IgD-negative memory B cell (primary cell): ENCODE measurements at regions not wholly inside any gene's neighbourhood (a gene's known extent, or its start where the extent isn't known, plus 50 kb on each side); places are given as distances from the start of the nearest gene placed in this dataset.
"Not testable (repeated sequence)": the region's sequence is repeated elsewhere in the genome, so short reads cannot be mapped to it uniquely, and the experiment has no call there.

ENCODE experiments used
- H3K27ac Mint-ChIP-seq, 3 donors: one replicate each; pipeline ENCODE4 v1.8.0; 2020 to 2022; ENCODE audit warnings: mild to moderate bottlenecking in 3 of 3, mixed read lengths in 3 of 3, moderate library complexity in 1 of 3
- H3K27me3 Mint-ChIP-seq: one replicate; pipeline ENCODE4 v1.8.0; 2021; ENCODE audit warnings: mixed read lengths
- H3K36me3 Mint-ChIP-seq: one replicate; pipeline ENCODE4 v1.8.0; 2020; ENCODE audit warnings: mild to moderate bottlenecking, mixed read lengths
- H3K4me1 Mint-ChIP-seq, 3 donors: one replicate each; pipeline ENCODE4 v1.8.0; 2020 to 2022; ENCODE audit warnings: mixed read lengths in 3 of 3, mild to moderate bottlenecking in 1 of 3
- H3K4me3 Mint-ChIP-seq, 4 donors: one replicate each; pipeline ENCODE4 v1.8.0; 2020 to 2022; ENCODE audit warnings: mild to moderate bottlenecking in 4 of 4, mixed read lengths in 4 of 4, moderate library complexity in 3 of 4
- H3K9me3 Mint-ChIP-seq, 3 donors: one replicate each; pipeline ENCODE4 v1.8.0; 2020 to 2021; ENCODE audit warnings: mixed read lengths in 3 of 3, mild to moderate bottlenecking in 1 of 3

DNA sequence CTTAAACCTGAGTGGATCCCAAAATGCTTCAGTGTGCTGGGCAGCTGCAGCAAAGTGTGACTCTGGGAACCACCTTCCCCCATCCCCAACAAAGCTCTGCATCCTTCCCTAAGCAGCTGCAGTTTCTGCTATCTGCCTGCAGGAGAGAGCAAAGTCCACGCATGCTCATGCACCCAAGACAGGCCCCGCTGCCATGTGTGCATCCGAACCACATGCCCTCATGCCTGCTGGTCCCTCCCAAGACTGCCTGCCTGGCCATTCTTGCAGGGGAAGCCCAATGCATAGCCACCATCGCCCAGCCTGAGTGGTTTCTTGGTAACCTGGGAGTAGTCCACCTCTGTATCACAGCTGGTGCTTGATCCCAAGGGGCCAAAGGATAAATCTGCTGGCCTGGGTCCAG is 94.3 kb upstream of the OLIG3 start:
- H3K27ac Mint-ChIP-seq: no peak overlapping the region
- H3K9me3 Mint-ChIP-seq: peaks cover 3 to 17% (median 14%) of the 10 kb centered on the region in 3 donors
- peaks cover 4% of the 10 kb centered on the region for H3K27me3 Mint-ChIP-seq
- peaks cover 0 to 1% (median 0%) of the 10 kb centered on the region in 3 donors for H3K4me1 Mint-ChIP-seq
- H3K4me3 Mint-ChIP-seq: no peak overlapping the region
- H3K36me3 Mint-ChIP-seq: no peaks in the 10 kb centered on the region

- Mint-ChIP-seq H3K27me3 (peaks cover 4% of the 10 kb centered on the region), H3K4me3 (no peak overlapping the region), H3K4me1 (peaks cover 0 to 1% (median 0%) of the 10 kb centered on the region in 3 donors), H3K9me3 (peaks cover 5 to 19% (median 14%) of the 10 kb centered on the region in 3 donors), H3K27ac (no peak overlapping the region), H3K36me3 (peaks cover 1% of the 10 kb centered on the region)
Observed at GRCh38 chr6:137589067-137589848, 95.1 kb upstream of the OLIG3 start.

GRCh38 chr6:137590684-137591083 is 96.5 kb upstream of the OLIG3 start:
- Mint-ChIP-seq H3K27me3 (peaks cover 6% of the 10 kb centered on the region), H3K9me3 (peaks cover 8 to 27% (median 14%) of the 10 kb centered on the region in 3 donors), H3K27ac (no peak overlapping the region), H3K36me3 (peaks cover 3% of the 10 kb centered on the region), H3K4me3 (no peak overlapping the region), H3K4me1 (peaks cover 0 to 1% (median 0%) of the 10 kb centered on the region in 3 donors)

DNA sequence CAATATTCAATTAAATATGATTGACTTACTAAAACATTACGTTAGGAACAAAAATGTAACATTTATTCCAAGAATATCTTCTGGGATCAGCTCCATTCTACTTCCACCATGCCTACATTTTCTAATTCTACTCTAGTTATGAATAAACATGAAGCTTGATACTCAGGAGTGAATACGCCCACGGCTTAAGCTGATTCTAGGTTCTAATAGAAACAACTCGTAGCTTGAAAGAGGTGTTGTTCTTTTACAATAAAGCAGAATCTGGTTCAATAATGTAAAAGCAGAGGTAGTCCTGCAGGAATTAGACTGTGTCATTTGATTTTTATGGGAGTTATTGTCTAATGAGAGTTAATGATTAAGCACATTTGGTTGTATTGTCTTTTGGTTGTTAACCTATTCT is 107.3 kb upstream of the OLIG3 start:
- Mint-ChIP-seq H3K4me3 (no peak overlapping the region), H3K4me1 (peaks cover 0 to 2% (median 0%) of the 10 kb centered on the region in 3 donors), H3K27ac (no peak overlapping the region), H3K27me3 (peaks cover 14% of the 10 kb centered on the region), H3K9me3 (peaks cover 2 to 5% (median 3%) of the 10 kb centered on the region in 3 donors), H3K36me3 (no peaks in the 10 kb centered on the region)

DNA sequence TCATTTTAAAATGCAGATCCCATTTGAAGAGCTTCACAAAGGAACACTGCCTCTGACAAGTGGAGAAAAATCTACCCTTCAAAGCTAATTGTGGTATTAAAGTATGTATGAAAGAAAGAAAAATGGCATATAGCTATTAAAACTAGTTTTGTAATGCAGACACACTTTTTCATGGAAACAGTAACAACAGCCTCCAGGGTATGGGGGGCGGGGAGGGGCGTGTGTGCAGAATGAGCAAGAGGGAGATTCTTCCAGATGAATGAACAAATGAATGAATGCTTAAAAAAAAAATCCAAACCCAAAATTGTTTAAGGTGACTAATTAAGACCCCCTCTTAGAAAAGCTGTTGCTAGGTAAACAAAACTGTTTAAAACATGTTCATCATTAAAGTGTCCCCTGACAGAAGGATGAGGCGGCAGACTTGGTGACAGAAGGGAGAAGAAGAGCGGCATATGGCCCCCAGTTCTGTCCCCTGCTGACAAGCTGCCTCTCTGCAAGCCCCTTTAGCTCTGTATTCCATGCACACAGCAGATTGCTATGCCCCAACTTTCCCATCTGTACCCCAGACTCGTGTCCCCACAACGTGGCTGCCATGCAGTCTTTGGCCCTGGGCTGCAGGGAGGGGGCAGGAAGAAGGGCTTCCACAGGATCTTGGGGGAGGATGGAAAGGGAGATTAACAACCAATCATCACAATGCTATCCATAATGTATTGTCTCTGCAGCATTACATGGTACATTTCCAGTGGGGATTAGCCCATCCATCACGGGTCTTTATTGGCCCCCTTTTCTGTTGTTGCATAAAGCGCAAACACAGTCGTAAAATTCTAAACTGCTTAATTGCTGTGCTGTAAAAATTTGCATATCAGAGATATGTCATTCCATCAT is 108.4 kb upstream of the OLIG3 start:
- Mint-ChIP-seq H3K4me3 (no peak overlapping the region), H3K9me3 (peaks cover 2 to 3% (median 2%) of the 10 kb centered on the region in 3 donors), H3K36me3 (no peaks in the 10 kb centered on the region), H3K27me3 (peaks cover 14% of the 10 kb centered on the region), H3K4me1 (peaks cover 0 to 2% (median 0%) of the 10 kb centered on the region in 3 donors), H3K27ac (no peak overlapping the region)

DNA sequence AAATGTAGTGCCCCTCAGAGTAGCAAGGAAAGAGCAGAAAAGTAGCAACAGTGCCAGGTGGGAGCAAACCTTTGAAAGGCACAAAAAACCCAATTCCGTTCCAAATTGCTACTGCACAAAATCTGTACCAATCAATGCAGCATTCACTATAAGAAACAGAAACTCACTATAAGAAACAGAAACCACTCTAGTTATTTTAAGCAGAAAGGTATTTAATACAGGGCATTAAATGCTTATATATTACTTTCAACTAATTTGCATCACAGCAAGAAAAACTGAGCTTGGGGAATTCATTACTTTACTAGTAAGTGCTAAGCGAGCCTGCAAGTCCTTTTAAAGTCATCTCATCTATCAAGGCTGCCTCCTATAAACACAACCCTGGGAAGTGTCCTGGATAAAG is 116.5 kb upstream of the OLIG3 start:
- Mint-ChIP-seq H3K27me3 (peaks cover 3% of the 10 kb centered on the region), H3K27ac (no peak overlapping the region), H3K4me3 (no peak overlapping the region), H3K36me3 (peaks cover 4% of the 10 kb centered on the region), H3K4me1 (no peaks in the 10 kb centered on the region), H3K9me3 (peaks cover 0 to 9% (median 4%) of the 10 kb centered on the region in 3 donors)

DNA sequence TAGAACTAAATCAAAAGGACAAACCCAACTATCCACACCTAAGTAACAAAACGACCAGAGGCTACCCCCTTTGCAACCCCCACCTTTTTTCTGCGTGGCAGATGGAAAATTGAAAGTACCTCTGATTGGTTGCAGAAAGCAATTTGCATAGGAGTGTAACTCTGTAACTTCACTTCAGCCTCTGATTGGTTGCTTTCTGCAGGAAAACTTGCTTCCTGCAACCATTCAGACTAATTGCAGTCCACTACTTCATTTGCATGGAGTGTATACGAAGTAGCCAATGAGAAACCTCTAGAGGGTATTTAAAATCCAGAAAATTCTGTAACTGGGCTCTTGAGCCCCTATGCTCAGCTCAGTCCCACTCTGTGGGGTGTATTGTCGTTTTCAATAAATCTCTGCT is 129.1 kb upstream of the OLIG3 start:
- Mint-ChIP-seq H3K4me3 (no peak overlapping the region), H3K27me3 (peaks cover 12% of the 10 kb centered on the region), H3K9me3 (peaks cover 0 to 4% (median 1%) of the 10 kb centered on the region in 3 donors), H3K4me1 (peaks cover 0 to 4% (median 0%) of the 10 kb centered on the region in 3 donors), H3K27ac (peak overlapping the region in 1 of 3 donors; percentile 49), H3K36me3 (no peaks in the 10 kb centered on the region)

DNA sequence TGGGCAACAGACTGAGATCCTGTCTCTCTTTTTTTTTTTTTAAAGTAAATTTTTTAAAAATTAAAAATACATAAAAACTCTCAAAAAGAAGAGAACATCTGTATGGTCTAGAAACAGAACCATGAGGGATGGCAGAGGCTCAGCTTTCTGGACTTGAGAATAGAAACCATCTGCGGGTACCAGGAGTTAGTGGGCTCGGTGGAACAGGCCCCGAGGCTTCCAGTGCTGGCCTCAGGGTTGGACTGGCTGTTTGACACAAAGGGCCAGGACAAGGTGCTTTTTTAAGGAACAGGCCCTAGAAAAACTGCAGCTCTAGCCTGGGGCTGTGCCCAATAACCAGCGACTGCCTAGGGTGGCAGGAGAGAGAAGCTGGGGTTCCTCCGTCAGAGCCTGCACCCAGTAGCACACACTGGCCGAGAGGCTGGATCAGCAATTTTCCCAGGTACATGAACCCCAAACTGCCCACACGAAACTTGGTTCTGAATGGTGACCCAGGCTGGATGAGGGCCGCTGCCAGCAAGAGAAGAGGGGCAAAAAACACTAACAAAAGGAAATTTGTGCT is 131.0 kb upstream of the OLIG3 start:
- peaks cover 9% of the 10 kb centered on the region for H3K27me3 Mint-ChIP-seq
- peaks cover 0 to 4% (median 0%) of the 10 kb centered on the region in 3 donors for H3K4me1 Mint-ChIP-seq
- H3K27ac Mint-ChIP-seq: no peak overlapping the region
- H3K36me3 Mint-ChIP-seq: no peaks in the 10 kb centered on the region
- H3K4me3 Mint-ChIP-seq: no peak overlapping the region
- peaks cover 0 to 4% (median 1%) of the 10 kb centered on the region in 3 donors for H3K9me3 Mint-ChIP-seq

DNA sequence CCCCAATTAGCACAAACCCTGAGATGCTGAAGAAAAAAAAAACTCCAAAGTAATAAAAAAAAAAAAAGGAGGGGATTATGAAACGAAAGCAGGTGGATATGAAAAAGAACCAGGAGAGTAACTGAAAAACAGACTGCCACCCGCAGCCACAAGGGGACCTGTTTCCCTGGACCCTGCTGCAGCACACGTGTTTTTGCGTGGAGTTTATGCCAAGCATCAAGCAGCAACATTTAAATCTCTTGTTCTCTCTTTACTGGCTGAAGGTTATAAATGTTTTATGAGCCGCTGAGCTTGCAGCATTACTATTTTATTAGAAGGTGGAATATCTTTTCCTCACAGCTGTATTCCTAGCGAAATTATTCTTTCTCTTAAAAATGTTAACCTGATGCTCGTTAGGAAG is 131.6 kb upstream of the OLIG3 start:
- Mint-ChIP-seq H3K27ac (no peak overlapping the region), H3K36me3 (no peaks in the 10 kb centered on the region), H3K9me3 (peaks cover 0 to 4% (median 1%) of the 10 kb centered on the region in 3 donors), H3K27me3 (peaks cover 8% of the 10 kb centered on the region), H3K4me3 (no peak overlapping the region), H3K4me1 (peaks cover 0 to 4% (median 0%) of the 10 kb centered on the region in 3 donors)

- Mint-ChIP-seq H3K27me3 (peaks cover 2% of the 10 kb centered on the region), H3K4me1 (peaks cover 0 to 6% (median 6%) of the 10 kb centered on the region in 3 donors), H3K36me3 (no peaks in the 10 kb centered on the region), H3K27ac (no peak overlapping the region), H3K9me3 (no peaks in the 10 kb centered on the region), H3K4me3 (no peak overlapping the region)
Observed at GRCh38 chr6:137630666-137631065, 136.5 kb upstream of the OLIG3 start.

DNA sequence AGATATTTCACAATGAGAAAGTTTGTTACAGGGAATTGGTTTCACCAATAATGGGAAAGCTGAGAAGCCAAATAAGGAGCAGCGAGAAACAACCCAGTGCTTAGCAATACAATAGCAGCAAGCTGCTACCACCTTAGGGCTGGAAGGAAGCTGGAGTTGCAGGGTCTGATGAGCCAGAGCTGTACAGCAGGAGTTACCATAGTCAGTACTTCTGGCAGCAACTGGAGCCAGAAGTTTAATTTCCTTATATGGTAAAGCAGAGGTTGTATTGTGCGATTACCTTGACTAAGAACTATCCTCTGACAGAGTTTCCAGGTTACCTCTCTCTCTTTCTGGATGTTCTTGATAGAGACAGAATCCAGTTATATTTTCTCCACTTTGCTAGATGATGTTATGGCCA is 137.1 kb upstream of the OLIG3 start:
- peaks cover 0 to 6% (median 6%) of the 10 kb centered on the region in 3 donors for H3K4me1 Mint-ChIP-seq
- H3K27me3 Mint-ChIP-seq: peaks cover 2% of the 10 kb centered on the region
- no peaks in the 10 kb centered on the region for H3K9me3 Mint-ChIP-seq
- no peaks in the 10 kb centered on the region for H3K36me3 Mint-ChIP-seq
- no peak overlapping the region for H3K27ac Mint-ChIP-seq
- H3K4me3 Mint-ChIP-seq: no peak overlapping the region

GRCh38 chr6:137634177-137634576 is 140.0 kb upstream of the OLIG3 start:
- not testable (repeated sequence) for H3K4me3 Mint-ChIP-seq, H3K9me3 Mint-ChIP-seq, H3K27ac Mint-ChIP-seq, H3K36me3 Mint-ChIP-seq, H3K27me3 Mint-ChIP-seq
- H3K4me1 Mint-ChIP-seq: peaks cover under 1 to 13% (median 11%) of the 10 kb centered on the region in 3 donors

DNA sequence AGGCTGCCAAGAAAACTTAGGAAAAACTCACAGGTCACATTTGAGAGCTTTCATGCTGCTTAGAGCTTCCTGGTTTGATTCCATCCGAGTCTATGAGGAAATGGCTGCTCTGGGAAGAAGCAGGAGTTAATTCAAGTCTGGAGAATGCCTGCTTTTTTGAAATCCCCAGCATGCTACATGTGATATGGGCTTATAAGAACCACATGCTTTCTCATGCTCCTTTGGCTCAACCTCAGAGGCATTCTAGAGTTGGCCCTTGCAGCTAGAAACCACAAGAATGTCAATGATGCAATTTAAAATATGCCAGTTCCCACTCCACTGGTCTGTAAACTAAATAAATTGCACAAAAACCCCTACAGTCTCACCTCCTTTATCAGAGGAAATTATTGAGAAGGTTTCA is 142.9 kb upstream of the OLIG3 start:
- H3K27ac Mint-ChIP-seq: no peak overlapping the region
- peaks cover 6 to 17% (median 15%) of the 10 kb centered on the region in 3 donors for H3K4me1 Mint-ChIP-seq
- no peak overlapping the region for H3K4me3 Mint-ChIP-seq
- H3K9me3 Mint-ChIP-seq: no peaks in the 10 kb centered on the region
- peaks cover 2% of the 10 kb centered on the region for H3K27me3 Mint-ChIP-seq
- no peaks in the 10 kb centered on the region for H3K36me3 Mint-ChIP-seq

DNA sequence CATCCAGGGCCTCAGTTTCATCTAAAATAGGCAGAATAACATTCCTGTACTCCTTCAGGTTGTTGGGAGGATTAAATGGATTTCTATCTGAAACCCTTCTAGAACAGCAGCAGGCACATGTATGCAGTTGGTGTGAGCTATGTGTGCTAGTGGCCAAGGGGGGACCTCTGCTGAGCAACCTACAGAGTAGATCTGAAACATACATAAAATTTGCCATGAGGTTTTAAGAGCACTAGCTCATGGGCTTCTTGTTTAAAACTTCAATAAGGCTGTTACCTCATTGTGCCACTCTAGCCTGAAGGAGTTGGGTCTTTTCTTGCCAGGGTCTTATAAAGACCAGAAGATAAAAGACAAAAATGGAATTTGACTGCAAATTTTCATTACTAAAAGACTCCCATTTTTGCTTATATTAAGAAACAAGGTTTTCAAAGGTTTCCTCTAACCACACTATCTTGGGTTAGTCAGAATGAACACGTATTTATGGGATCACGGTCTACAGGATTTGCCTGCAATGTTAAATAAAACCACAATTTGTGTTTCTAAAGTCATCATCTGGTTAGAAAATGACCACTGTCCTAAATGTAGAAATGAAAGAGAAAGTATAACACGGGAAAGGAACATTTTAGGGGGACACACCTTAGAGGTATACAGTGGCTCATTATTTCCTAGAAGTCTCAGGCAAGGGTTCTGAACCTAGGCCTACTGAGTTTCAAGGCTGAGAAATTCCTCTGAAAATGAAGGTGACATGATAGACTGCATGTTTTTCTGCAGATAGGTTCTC is 144.9 kb upstream of the OLIG3 start:
- H3K4me1 Mint-ChIP-seq: peaks cover 6 to 12% (median 11%) of the 10 kb centered on the region in 3 donors
- H3K27ac Mint-ChIP-seq: peak overlapping the region in 1 of 3 donors; percentile 7
- no peaks in the 10 kb centered on the region for H3K9me3 Mint-ChIP-seq
- H3K36me3 Mint-ChIP-seq: no peaks in the 10 kb centered on the region
- H3K27me3 Mint-ChIP-seq: peaks cover 2% of the 10 kb centered on the region
- H3K4me3 Mint-ChIP-seq: no peak overlapping the region
